ENCODE measurements at regions not wholly inside any gene's neighbourhood (a gene's known extent, or its start where the extent isn't known, plus 50 kb on each side); places are given as distances from the start of the nearest gene placed in this dataset.

- Histone ChIP-seq H3K23me2 (ENCODE audit: low read depth, low read length) (no peaks in the 10 kb centered on the region), H2BK120ac (replicated peaks; ENCODE audit: low read depth, low read length) (no peak overlapping the region), H2BK5ac (ENCODE audit: low read depth, low read length) (no peak overlapping the region), H3K9me3 (ENCODE audit: insufficient read depth in 2 of 2, low read depth in 1 of 2, low read length in 1 of 2) (peaks cover 60 to 61% of the 10 kb centered on the region in 2 experiments), H3K27me3 (replicated peaks in 1 of 4; ENCODE audit: control insufficient read depth in 3 of 4, extremely low read depth in 1 of 4, insufficient read depth in 3 of 4, low read length in 3 of 4) (no peaks in the 10 kb centered on the region), H3K4me3 (ENCODE audit: extremely low read depth in 1 of 4, insufficient read depth in 2 of 4, low read depth in 3 of 4, low read length in 4 of 4) (no peak overlapping the region), H2AK5ac (ENCODE audit: low read depth, low read length) (no peak overlapping the region), H3K4me1 (replicated peaks in 1 of 4; ENCODE audit: control insufficient read depth in 3 of 4, insufficient read depth in 4 of 4, low read length in 3 of 4) (no peaks in the 10 kb centered on the region), H2BK15ac (ENCODE audit: low read length) (no peak overlapping the region), H3K14ac (ENCODE audit: insufficient read length) (no peak overlapping the region), H3K4me2 (ENCODE audit: insufficient read depth in 1 of 2, low read depth in 2 of 2, low read length in 2 of 2) (no peak overlapping the region), H3K23ac (ENCODE audit: insufficient read length) (no peak overlapping the region), H2BK12ac (ENCODE audit: low read depth, low read length) (no peak overlapping the region), H4K20me1 (replicated peaks in 1 of 2; ENCODE audit: control insufficient read depth in 1 of 2, insufficient read depth in 2 of 2, low read length in 2 of 2) (no peaks in the 10 kb centered on the region), H3K56ac (replicated peaks; ENCODE audit: insufficient read length, low read depth, low read length) (no peak overlapping the region), H4K8ac (ENCODE audit: extremely low read depth, insufficient read depth, low read length) (no peak overlapping the region), H2AFZ (ENCODE audit: low read length) (no peak overlapping the region), H3K79me2 (ENCODE audit: control insufficient read depth in 1 of 2, insufficient read depth in 2 of 2, low read length in 2 of 2) (no peaks in the 10 kb centered on the region), H2BK20ac (ENCODE audit: low read length) (no peak overlapping the region), H3K79me1 (ENCODE audit: low read depth, low read length) (no peaks in the 10 kb centered on the region), H3K36me3 (ENCODE audit: control insufficient read depth in 2 of 4, insufficient read depth in 4 of 4, low read length in 3 of 4) (no peaks in the 10 kb centered on the region), H3K4ac (replicated peaks; ENCODE audit: insufficient read length, low read depth, low read length) (no peak overlapping the region), H3K9ac (replicated peaks in 1 of 4; ENCODE audit: extremely low read depth in 1 of 4, low read depth in 3 of 4, low read length in 3 of 4) (no peak overlapping the region), H3K27ac (ENCODE audit: low read depth, low read length) (no peak overlapping the region), H4K91ac (replicated peaks; ENCODE audit: insufficient read length, low read length) (no peak overlapping the region), H4K5ac (ENCODE audit: insufficient read length, low read depth, low read length) (no peak overlapping the region), H3K18ac (ENCODE audit: extremely low read depth, low read length) (no peak overlapping the region)
- no peak for TF ChIP-seq CREB1 (IDR thresholded peaks at IDR 0.05)
- TF ChIP-seq CTCF (IDR thresholded peaks at IDR 0.05; ENCODE audit: control extremely low read depth in 1 of 3, insufficient read depth in 1 of 3, low read depth in 1 of 3, low read length in 3 of 3), result peak; percentile 24 to 59 (median 27)
- TF ChIP-seq RAD21 (IDR thresholded peaks at IDR 0.05 in 1 of 2, conservative IDR thresholded peaks at IDR 0.05 in 1 of 2; ENCODE audit: low read depth in 2 of 2, low read length in 2 of 2), result peak in 1 of 2 experiments; percentile 14; a peak in 1 of 4 replicates
- CTCF ChIA-PET (ENCODE audit: partially characterized antibody), result no interaction called here
- FAIRE-seq, result no peak
- 68% methylated on average over 9 of the region's 9 CpGs; no CpG with 5 or more reads in 1 of the 2 experiments for WGBS, 2 experiments (ENCODE audit: extremely low coverage in 1 of 2, insufficient coverage in 1 of 2, insufficient read length in 1 of 2, insufficient replicate concordance in 2 of 2, low coverage in 1 of 2, low lambda C conversion rate in 2 of 2, missing lambda C conversion rate in 1 of 2)
- POLR2A ChIA-PET (ENCODE audit: partially characterized antibody), result no interaction called here
- DNase-seq (ENCODE audit: low read depth in 1 of 2, low spot score in 2 of 2), result peak in 1 of 2 experiments; percentile 40
These were observed 518.7 kb downstream of the TMEM121 start for GRCh38 chr14:106044949-106045596.

All from H1 (cell line).